Renal pelvis (tissue), 1 donor: ENCODE measurements at regions not wholly inside any gene's neighbourhood (a gene's known extent, or its start where the extent isn't known, plus 50 kb on each side); places are given as distances from the start of the nearest gene placed in this dataset.
"Not testable (repeated sequence)": the region's sequence is repeated elsewhere in the genome, so short reads cannot be mapped to it uniquely, and the experiment has no call there.

Experiments
- DNase-seq: peaks from one replicate; pipeline ENCODE4 v3.0.0-alpha.2; 2013

- DNase-seq: no peak
These were observed 394.0 kb downstream of the DMRTA1 start for GRCh38 chr9:22840641-22841040.

GRCh38 chr9:22845243-22845642, 398.6 kb downstream of the DMRTA1 start:
- DNase-seq: not testable (repeated sequence)

- DNase-seq: no peak
These were observed 409.4 kb downstream of the DMRTA1 start for GRCh38 chr9:22855980-22856379.

GRCh38 chr9:22857316-22857715, 410.7 kb downstream of the DMRTA1 start:
- no peak for DNase-seq

- DNase-seq: no peak
These were observed 416.5 kb downstream of the DMRTA1 start for GRCh38 chr9:22863106-22863505.

- no peak for DNase-seq
These were observed 417.1 kb downstream of the DMRTA1 start for GRCh38 chr9:22863736-22864135.

GRCh38 chr9:22893196-22893843, 446.7 kb downstream of the DMRTA1 start:
- no peak for DNase-seq

- no peak for DNase-seq
These were observed 452.0 kb downstream of the DMRTA1 start for GRCh38 chr9:22898591-22898990.

- no peak for DNase-seq
These were observed 465.0 kb downstream of the DMRTA1 start for GRCh38 chr9:22911632-22912031.

GRCh38 chr9:22913026-22913425, 466.4 kb downstream of the DMRTA1 start:
- DNase-seq: no peak

- no peak for DNase-seq
These were observed 466.9 kb downstream of the DMRTA1 start for GRCh38 chr9:22913518-22913917.

GRCh38 chr9:22916148-22916547, 469.5 kb downstream of the DMRTA1 start:
- no peak for DNase-seq

GRCh38 chr9:22919423-22919822, 472.8 kb downstream of the DMRTA1 start:
- DNase-seq: no peak

- no peak for DNase-seq
These were observed 475.1 kb downstream of the DMRTA1 start for GRCh38 chr9:22921742-22922141.

- DNase-seq: no peak
These were observed 475.6 kb downstream of the DMRTA1 start for GRCh38 chr9:22922222-22922621.

- no peak for DNase-seq
These were observed 507.9 kb downstream of the DMRTA1 start for GRCh38 chr9:22954550-22954949.

GRCh38 chr9:22954964-22955363, 508.3 kb downstream of the DMRTA1 start:
- DNase-seq: no peak

GRCh38 chr9:22969350-22969979, 522.8 kb downstream of the DMRTA1 start:
- no peak for DNase-seq

GRCh38 chr9:22970434-22970975, 523.9 kb downstream of the DMRTA1 start:
- no peak for DNase-seq

GRCh38 chr9:22975951-22976350, 529.3 kb downstream of the DMRTA1 start:
- no peak for DNase-seq

GRCh38 chr9:22976454-22976853, 529.8 kb downstream of the DMRTA1 start:
- DNase-seq: no peak

GRCh38 chr9:22980429-22980828, 533.8 kb downstream of the DMRTA1 start:
- not testable (repeated sequence) for DNase-seq

GRCh38 chr9:22986556-22986955, 539.9 kb downstream of the DMRTA1 start:
- DNase-seq: no peak

- DNase-seq: no peak
These were observed 543.7 kb downstream of the DMRTA1 start for GRCh38 chr9:22990349-22990748.
